ENCODE measurements at regions not wholly inside any gene's neighbourhood (a gene's known extent, or its start where the extent isn't known, plus 50 kb on each side); places are given as distances from the start of the nearest gene placed in this dataset.

- in situ Hi-C loops (cut with HindIII; ENCODE audit: low pct_unique_long_range_greater_than_20kb, low sequenced_read_pairs): no loop called here
- no peak for TF ChIP-seq JUND (IDR thresholded peaks at IDR 0.05; ENCODE audit: low read depth)
- DNase-seq (ENCODE audit: low read depth in 1 of 2, low spot score in 1 of 2): no peak
These were observed 1068.8 kb downstream of the BCL11A start for GRCh38 chr2:59484673-59485072.

GRCh38 chr2:59463426-59463825 lies 1090.0 kb downstream of the BCL11A start:
- no peak for TF ChIP-seq JUND (IDR thresholded peaks at IDR 0.05; ENCODE audit: low read depth)
- DNase-seq (ENCODE audit: low read depth in 1 of 2, low spot score in 1 of 2): no peak
- in situ Hi-C loops (cut with HindIII; ENCODE audit: low pct_unique_long_range_greater_than_20kb, low sequenced_read_pairs): no loop called here

- in situ Hi-C loops (cut with HindIII; ENCODE audit: low pct_unique_long_range_greater_than_20kb, low sequenced_read_pairs): no loop called here
- no peak for DNase-seq (ENCODE audit: low read depth in 1 of 2, low spot score in 1 of 2)
- no peak for TF ChIP-seq JUND (IDR thresholded peaks at IDR 0.05; ENCODE audit: low read depth)
These were observed 1090.8 kb downstream of the BCL11A start for GRCh38 chr2:59462422-59463197.

- no peak for TF ChIP-seq JUND (IDR thresholded peaks at IDR 0.05; ENCODE audit: low read depth)
- DNase-seq (ENCODE audit: low read depth in 1 of 2, low spot score in 1 of 2): no peak
These were observed 1092.3 kb downstream of the BCL11A start for GRCh38 chr2:59461127-59461526.

GRCh38 chr2:59458800-59459199 lies 1094.7 kb downstream of the BCL11A start:
- in situ Hi-C loops (cut with HindIII; ENCODE audit: low pct_unique_long_range_greater_than_20kb, low sequenced_read_pairs): no loop called here
- TF ChIP-seq JUND (IDR thresholded peaks at IDR 0.05; ENCODE audit: low read depth): no peak
- DNase-seq (ENCODE audit: low read depth in 1 of 2, low spot score in 1 of 2): no peak

More at GRCh38 chr2:59461127-59461526, 1092.3 kb downstream of the BCL11A start:
- in situ Hi-C loops (cut with HindIII; ENCODE audit: low pct_unique_long_range_greater_than_20kb, low sequenced_read_pairs): no loop called here

GRCh38 chr2:59456285-59456684 lies 1097.2 kb downstream of the BCL11A start:
- in situ Hi-C loops (cut with HindIII; ENCODE audit: low pct_unique_long_range_greater_than_20kb, low sequenced_read_pairs): no loop called here
- TF ChIP-seq JUND (IDR thresholded peaks at IDR 0.05; ENCODE audit: low read depth): no peak
- DNase-seq (ENCODE audit: low read depth in 1 of 2, low spot score in 1 of 2): no peak

GRCh38 chr2:59449274-59449673 lies 1104.2 kb downstream of the BCL11A start:
- no peak for TF ChIP-seq JUND (IDR thresholded peaks at IDR 0.05; ENCODE audit: low read depth)
- in situ Hi-C loops (cut with HindIII; ENCODE audit: low pct_unique_long_range_greater_than_20kb, low sequenced_read_pairs): no loop called here
- DNase-seq (ENCODE audit: low read depth in 1 of 2, low spot score in 1 of 2): no peak

GRCh38 chr2:59440491-59440890 lies 1113.0 kb downstream of the BCL11A start:
- TF ChIP-seq JUND (IDR thresholded peaks at IDR 0.05; ENCODE audit: low read depth): no peak
- DNase-seq (ENCODE audit: low read depth in 1 of 2, low spot score in 1 of 2): no peak
- in situ Hi-C loops (cut with HindIII; ENCODE audit: low pct_unique_long_range_greater_than_20kb, low sequenced_read_pairs): no loop called here

GRCh38 chr2:59435635-59436034 lies 1117.8 kb downstream of the BCL11A start:
- no peak for DNase-seq (ENCODE audit: low read depth in 1 of 2, low spot score in 1 of 2)
- in situ Hi-C loops (cut with HindIII; ENCODE audit: low pct_unique_long_range_greater_than_20kb, low sequenced_read_pairs): no loop called here
- TF ChIP-seq JUND (IDR thresholded peaks at IDR 0.05; ENCODE audit: low read depth): no peak

- in situ Hi-C loops (cut with HindIII; ENCODE audit: low pct_unique_long_range_greater_than_20kb, low sequenced_read_pairs): no loop called here
- no peak for TF ChIP-seq JUND (IDR thresholded peaks at IDR 0.05; ENCODE audit: low read depth)
- no peak for DNase-seq (ENCODE audit: low read depth in 1 of 2, low spot score in 1 of 2)
These were observed 1124.5 kb downstream of the BCL11A start for GRCh38 chr2:59428940-59429339.

GRCh38 chr2:59427980-59428379 lies 1125.5 kb downstream of the BCL11A start:
- TF ChIP-seq JUND (IDR thresholded peaks at IDR 0.05; ENCODE audit: low read depth): no peak
- in situ Hi-C loops (cut with HindIII; ENCODE audit: low pct_unique_long_range_greater_than_20kb, low sequenced_read_pairs): no loop called here
- DNase-seq (ENCODE audit: low read depth in 1 of 2, low spot score in 1 of 2): no peak

- DNase-seq (ENCODE audit: low read depth in 1 of 2, low spot score in 1 of 2): no peak
- TF ChIP-seq JUND (IDR thresholded peaks at IDR 0.05; ENCODE audit: low read depth): no peak
- in situ Hi-C loops (cut with HindIII; ENCODE audit: low pct_unique_long_range_greater_than_20kb, low sequenced_read_pairs): no loop called here
These were observed 1128.2 kb downstream of the BCL11A start for GRCh38 chr2:59425247-59425646.

- in situ Hi-C loops (cut with HindIII; ENCODE audit: low pct_unique_long_range_greater_than_20kb, low sequenced_read_pairs): no loop called here
- DNase-seq (ENCODE audit: low read depth in 1 of 2, low spot score in 1 of 2): no peak
- TF ChIP-seq JUND (IDR thresholded peaks at IDR 0.05; ENCODE audit: low read depth): no peak
These were observed 1139.5 kb downstream of the BCL11A start for GRCh38 chr2:59413751-59414570.
